GM19025 (cell line): ENCODE measurements at regions not wholly inside any gene's neighbourhood (a gene's known extent, or its start where the extent isn't known, plus 50 kb on each side); places are given as distances from the start of the nearest gene placed in this dataset.

Source experiments
- ATAC-seq: cut with Tn5 transposase; IDR thresholded peaks from one replicate; pipeline ENCODE4 v1.9.1; 2021; ENCODE audit warnings: mild to moderate bottlenecking, low read depth, moderate library complexity; ENCODE audit not compliant: unreplicated experiment

GRCh38 chr11:45597097-45597496 lies 68.3 kb downstream of the CHST1 start:
- ATAC-seq, result no peak

- no peak for ATAC-seq
Measured at GRCh38 chr11:45596571-45596970, 68.9 kb downstream of the CHST1 start.

- no peak for ATAC-seq
Measured at GRCh38 chr11:45593992-45594391, 71.4 kb downstream of the CHST1 start.

- no peak for ATAC-seq
Measured at GRCh38 chr11:45592636-45593035, 72.8 kb downstream of the CHST1 start.

- ATAC-seq, result no peak
Measured at GRCh38 chr11:45590743-45591142, 74.7 kb downstream of the CHST1 start.

- ATAC-seq, result no peak
Measured at GRCh38 chr11:45585205-45585604, 80.2 kb downstream of the CHST1 start.

GRCh38 chr11:45583981-45584566 lies 81.3 kb downstream of the CHST1 start:
- ATAC-seq, result no peak

- ATAC-seq, result no peak
Measured at GRCh38 chr11:45580399-45580798, 85.0 kb downstream of the CHST1 start.

GRCh38 chr11:45578316-45578715 lies 87.1 kb downstream of the CHST1 start:
- no peak for ATAC-seq

GRCh38 chr11:45577752-45578151 lies 87.7 kb downstream of the CHST1 start:
- no peak for ATAC-seq

- ATAC-seq, result no peak
Measured at GRCh38 chr11:45576461-45577215, 88.8 kb downstream of the CHST1 start.

- no peak for ATAC-seq
Measured at GRCh38 chr11:45573728-45574127, 91.7 kb downstream of the CHST1 start.

GRCh38 chr11:45572354-45573123 lies 92.9 kb downstream of the CHST1 start:
- no peak for ATAC-seq

GRCh38 chr11:45569776-45570175 lies 95.6 kb downstream of the CHST1 start:
- ATAC-seq, result no peak

GRCh38 chr11:45568049-45568448 lies 97.4 kb downstream of the CHST1 start:
- no peak for ATAC-seq

GRCh38 chr11:45565446-45565988 lies 99.9 kb downstream of the CHST1 start:
- no peak for ATAC-seq

GRCh38 chr11:45563810-45564209 lies 101.6 kb downstream of the CHST1 start:
- no peak for ATAC-seq

GRCh38 chr11:45563171-45563570 lies 102.3 kb downstream of the CHST1 start:
- ATAC-seq, result no peak

GRCh38 chr11:45560913-45561281 lies 104.5 kb downstream of the CHST1 start:
- no peak for ATAC-seq

GRCh38 chr11:45560155-45560912 lies 105.1 kb downstream of the CHST1 start:
- no peak for ATAC-seq
